ENCODE measurements at regions not wholly inside any gene's neighbourhood (a gene's known extent, or its start where the extent isn't known, plus 50 kb on each side); places are given as distances from the start of the nearest gene placed in this dataset.
"Not testable (repeated sequence)": the region's sequence is repeated elsewhere in the genome, so short reads cannot be mapped to it uniquely, and the experiment has no call there.

GRCh38 chr13:106096661-106097092 lies 438.8 kb downstream of the EFNB2 start:
- no peak for DNase-seq (ENCODE audit: low spot score)

- DNase-seq (ENCODE audit: low spot score): no peak
Measured at GRCh38 chr13:106095919-106096318, 439.5 kb downstream of the EFNB2 start.

DNA sequence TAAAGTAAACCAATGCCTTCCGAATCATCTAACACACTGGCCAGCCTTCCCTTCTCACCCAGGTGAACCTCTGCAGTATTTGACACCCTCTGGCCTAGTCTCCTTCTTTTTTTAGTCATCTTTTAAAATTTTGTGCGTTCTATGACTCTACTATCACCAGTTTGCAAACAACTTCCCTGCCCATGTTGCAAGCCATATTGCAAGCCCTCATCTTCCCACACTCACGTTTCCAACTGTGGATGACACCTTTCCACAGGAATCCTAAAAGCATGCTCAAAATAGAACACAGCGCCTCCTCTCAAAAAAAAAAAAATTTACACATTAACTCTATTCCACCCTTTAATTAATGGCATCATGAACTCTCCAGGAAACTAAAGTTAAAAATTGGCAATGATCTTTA lies 440.1 kb downstream of the EFNB2 start:
- DNase-seq (ENCODE audit: low spot score): no peak

GRCh38 chr13:106090001-106090400 lies 445.5 kb downstream of the EFNB2 start:
- DNase-seq (ENCODE audit: low spot score): no peak

GRCh38 chr13:106089261-106089980 lies 446.0 kb downstream of the EFNB2 start:
- no peak for DNase-seq (ENCODE audit: low spot score)

- DNase-seq (ENCODE audit: low spot score): no peak
Measured at GRCh38 chr13:106088085-106088484, 447.4 kb downstream of the EFNB2 start.

DNA sequence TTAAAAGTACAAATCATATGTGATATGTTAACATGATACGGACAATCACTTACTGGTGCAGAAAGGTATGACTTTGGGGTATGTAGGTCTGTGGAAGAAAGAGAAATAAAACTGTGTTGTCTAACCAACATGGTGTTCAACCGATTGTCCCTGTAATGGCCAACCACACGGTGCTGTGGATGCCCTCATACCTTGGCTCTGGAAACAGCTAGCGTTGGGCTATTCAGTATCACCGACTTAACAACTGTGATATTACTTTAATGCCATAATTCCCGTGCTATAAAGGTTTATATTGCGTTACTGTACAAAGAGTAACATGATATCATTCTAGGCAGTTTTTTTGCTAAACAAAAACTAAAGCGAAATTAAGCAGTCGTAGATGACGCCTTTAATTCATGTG lies 448.3 kb downstream of the EFNB2 start:
- no peak for DNase-seq (ENCODE audit: low spot score)

DNA sequence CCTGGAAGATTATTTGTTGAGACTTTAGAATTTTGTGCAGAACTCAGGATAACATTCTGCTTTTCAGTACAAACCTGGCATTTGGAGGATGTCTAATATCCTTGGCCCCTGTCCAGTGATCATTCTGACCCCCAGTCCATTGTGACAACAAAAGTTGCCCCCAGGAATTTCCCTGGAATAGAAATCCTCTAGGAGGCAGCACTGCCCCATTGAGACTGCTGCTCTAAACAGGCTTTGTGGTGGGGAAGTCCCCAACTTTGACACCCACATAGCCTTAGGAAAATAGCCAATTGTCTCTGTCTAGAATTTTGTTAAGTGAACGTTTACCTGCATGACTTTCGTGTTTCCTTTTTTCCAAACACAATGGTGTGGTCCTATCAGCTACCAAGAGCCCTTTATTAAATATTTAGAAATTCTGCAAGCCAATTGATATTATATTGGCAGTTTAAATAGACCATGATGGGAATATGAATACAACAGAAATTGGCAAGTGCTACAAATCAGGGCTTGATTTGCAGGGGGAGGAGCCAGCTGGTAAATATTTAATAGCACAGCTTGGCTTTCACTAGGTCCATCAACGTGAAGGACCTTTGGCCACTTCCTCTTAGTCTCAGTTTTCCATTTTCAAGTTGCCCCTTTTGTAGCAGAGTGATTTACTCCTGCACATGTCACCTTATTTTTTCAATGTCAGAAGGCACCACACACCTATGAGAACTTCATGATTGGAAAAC lies 451.7 kb downstream of the EFNB2 start:
- no peak for DNase-seq (ENCODE audit: low spot score)

- not testable (repeated sequence) for DNase-seq (ENCODE audit: low spot score)
Measured at GRCh38 chr13:106081221-106081620, 454.2 kb downstream of the EFNB2 start.

- no peak for DNase-seq (ENCODE audit: low spot score)
Measured at GRCh38 chr13:106078191-106078590, 457.3 kb downstream of the EFNB2 start.

DNA sequence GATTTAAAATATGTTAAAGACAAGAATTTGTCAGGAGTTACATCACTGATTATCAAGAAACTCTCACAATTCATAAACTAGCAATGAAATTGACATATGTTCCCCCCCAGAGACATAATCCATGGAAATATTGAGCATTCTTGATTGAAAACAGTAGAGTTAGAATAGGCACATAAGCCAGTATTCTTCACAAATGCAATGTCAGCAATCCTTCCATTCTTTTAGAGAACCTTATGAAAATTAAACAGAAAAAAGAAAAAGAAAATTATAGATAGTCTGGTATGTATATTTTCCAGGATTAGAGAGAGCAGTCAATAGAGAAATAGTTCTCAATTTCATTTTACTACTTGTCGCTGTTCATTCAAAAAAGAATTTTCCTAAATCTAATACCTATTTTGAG lies 458.4 kb downstream of the EFNB2 start:
- no peak for DNase-seq (ENCODE audit: low spot score)

- DNase-seq (ENCODE audit: low spot score): no peak
Measured at GRCh38 chr13:106072014-106072413, 463.4 kb downstream of the EFNB2 start.

DNA sequence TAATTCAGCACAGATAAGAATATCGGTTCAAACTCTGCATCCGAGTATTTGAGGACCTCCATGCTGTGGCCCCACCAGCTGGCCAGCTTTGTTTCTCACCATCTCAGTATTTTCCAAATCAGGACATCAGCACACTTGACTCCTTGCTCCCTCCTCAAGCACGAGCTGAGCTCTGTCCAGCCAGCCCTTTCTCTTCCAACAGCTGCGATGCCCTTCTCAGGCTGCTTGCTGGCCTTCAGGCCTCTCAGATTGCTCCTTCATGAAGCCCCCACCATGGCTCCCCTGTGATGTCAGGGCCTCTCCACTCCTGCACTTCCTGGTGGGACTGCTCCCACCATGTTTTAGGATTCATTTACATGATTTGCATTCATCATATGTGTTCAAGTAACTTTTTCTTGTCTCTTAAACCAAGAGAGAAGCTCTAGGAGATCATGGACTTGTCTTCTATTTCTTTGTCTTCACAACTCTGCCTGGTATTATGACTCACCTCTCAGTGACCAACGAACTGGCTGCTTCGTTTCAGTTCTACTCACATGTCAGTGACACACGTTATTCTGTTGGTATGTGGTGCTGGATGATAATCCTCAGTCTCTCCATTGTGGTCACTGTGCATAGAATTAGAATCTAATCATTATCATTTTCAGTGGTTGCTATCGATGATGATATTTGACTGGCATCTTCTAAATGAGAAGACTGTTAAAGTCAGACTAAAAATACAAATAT lies 471.7 kb downstream of the EFNB2 start:
- DNase-seq (ENCODE audit: low spot score): no peak

- DNase-seq (ENCODE audit: low spot score): no peak
Measured at GRCh38 chr13:106061781-106062180, 473.7 kb downstream of the EFNB2 start.

DNA sequence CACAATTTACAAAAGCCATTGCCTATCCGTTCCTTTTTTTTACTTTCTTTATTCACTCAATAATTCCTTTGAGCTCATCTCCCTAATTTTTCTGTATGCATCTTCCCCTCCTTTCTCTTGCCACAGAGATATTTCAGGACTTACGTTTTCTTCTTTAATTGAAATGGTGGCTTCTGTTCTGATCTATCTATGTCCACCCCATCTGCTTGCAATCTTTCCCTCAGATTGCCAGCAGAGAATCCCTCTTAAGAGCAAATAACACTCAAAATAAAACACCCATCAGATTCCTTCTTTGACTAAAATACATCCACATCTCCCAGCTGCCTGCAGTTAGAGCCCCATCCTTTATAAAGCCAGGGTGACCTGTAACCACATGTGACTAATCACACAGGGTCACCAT lies 478.6 kb downstream of the EFNB2 start:
- no peak for DNase-seq (ENCODE audit: low spot score)

DNA sequence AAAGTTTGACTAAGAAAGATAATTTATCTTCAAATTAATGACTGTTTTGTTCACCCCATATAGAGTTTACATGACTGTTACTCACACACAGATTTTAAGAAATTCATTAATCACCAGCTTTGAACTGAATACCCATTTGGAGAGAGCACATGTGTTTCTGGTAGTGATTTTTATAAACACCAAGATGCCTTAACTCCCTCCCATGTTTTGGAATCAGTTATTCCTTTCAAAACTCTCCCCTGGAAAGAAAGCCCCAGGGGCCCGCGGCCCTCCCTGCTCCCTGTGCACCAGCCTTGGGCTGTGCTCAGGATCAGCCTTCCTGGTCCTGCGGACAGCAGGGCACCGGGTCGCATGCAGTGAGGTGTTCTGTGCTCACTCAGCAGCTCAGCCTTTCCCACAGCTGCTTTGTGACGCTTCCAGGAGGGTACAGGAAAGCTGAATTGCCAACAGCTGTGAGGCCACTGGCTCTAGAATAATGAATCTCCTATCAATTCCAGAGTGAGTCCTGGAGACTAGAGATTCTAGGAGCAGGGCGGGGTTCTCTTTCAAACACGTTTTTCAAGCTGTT lies 483.2 kb downstream of the EFNB2 start:
- DNase-seq (ENCODE audit: low spot score): no peak

DNA sequence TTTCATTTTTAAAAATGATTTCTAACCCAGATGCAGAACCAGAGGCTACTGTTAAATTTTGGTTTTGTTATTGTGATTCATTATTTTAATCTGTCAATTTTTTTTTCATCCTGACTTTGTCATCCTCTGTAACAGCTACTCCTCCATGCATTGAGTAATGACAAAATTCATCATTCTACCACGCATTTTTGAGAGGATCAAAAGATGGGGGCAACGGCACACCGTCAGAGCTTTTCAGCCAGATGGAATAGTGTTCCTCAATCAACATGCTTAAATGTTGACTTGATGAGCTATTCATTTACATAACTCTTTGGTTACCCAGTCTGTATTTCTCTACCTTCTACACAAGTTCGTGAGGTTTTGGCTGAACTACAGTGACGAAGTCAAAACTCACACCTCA lies 486.3 kb downstream of the EFNB2 start:
- no peak for DNase-seq (ENCODE audit: low spot score)

GRCh38 chr13:106048386-106048785 lies 487.1 kb downstream of the EFNB2 start:
- DNase-seq (ENCODE audit: low spot score): no peak

- DNase-seq (ENCODE audit: low spot score): no peak
Measured at GRCh38 chr13:106047859-106048258, 487.6 kb downstream of the EFNB2 start.

GRCh38 chr13:106042996-106043581 lies 492.4 kb downstream of the EFNB2 start:
- no peak for DNase-seq (ENCODE audit: low spot score)

DNA sequence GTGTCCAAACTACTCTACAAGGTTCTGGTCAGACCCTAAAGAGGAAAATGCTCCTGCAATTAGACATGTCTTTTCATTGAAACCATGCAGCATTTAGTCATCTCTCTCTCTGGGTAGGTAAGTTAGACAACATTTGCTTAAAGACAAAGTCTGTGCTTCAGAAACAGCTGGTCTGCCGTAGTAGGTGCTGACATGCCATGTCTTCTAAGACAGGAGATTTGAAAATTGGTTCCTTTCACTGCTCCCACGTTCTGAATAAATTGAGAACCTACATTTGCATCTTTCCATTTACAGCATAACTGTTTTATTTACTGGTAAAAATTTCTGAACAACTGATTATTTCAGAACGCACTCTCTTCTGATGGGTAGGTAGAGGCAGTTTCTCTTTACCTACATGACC lies 494.0 kb downstream of the EFNB2 start:
- DNase-seq (ENCODE audit: low spot score): no peak

- no peak for DNase-seq (ENCODE audit: low spot score)
Measured at GRCh38 chr13:106038752-106039151, 496.7 kb downstream of the EFNB2 start.

All from hematopoietic multipotent progenitor cell treated with erythropoietin and hydrocortisone succinate and interleukin-3 and kit ligand, for 17 days (in vitro differentiated cells).